ENCODE measurements at regions not wholly inside any gene's neighbourhood (a gene's known extent, or its start where the extent isn't known, plus 50 kb on each side); places are given as distances from the start of the nearest gene placed in this dataset.
"Not testable (repeated sequence)": the region's sequence is repeated elsewhere in the genome, so short reads cannot be mapped to it uniquely, and the experiment has no call there.

DNA sequence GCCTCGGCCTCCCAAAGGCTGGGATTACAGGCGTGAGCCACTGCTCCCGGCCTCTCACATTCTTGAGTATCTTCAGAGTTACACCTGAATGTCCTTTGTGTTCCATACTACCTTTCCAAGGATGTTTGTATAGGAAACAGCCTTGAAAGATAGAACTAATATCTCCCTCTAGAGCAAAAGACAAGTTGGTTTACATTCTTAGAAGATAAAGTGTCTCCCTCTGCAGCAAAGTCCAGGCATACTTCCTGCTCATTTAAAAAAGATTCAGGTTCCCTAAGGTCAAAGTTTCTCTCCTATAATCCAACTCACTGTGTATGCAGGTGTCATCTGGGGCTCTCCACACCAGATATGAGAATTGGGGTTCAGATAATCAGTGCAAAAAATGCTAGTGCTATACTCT is 224.4 kb downstream of the TPBG start:
- no peak for DNase-seq

DNA sequence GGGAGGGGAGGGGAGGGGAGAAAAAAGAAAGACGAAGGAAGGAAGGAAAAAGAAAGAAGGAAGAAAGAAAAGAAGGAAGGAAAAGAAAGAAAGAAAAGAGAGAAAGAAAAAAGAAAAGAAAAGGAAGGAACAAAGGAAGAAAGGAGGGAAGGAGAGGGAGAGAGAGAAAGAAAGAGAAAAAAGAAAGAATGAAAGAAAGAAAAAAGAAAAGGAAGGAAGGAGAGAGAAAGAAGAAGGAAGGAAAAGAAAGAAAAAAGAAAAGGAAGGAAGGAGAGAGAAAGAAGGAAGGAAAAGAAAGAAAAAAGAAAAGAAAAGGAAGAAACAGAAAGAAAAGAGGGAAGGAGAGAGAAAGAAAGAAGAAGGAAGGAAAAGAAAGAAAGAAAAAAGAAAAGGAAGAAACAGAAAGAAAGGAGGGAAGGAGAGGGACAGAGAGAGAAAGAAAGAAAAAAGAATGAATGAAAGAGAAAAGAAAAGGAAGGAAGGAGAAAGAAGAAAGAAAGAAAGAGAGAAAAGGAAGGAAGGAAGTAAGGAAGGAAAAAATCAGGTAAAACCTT is 225.3 kb downstream of the TPBG start:
- no peak for DNase-seq

DNA sequence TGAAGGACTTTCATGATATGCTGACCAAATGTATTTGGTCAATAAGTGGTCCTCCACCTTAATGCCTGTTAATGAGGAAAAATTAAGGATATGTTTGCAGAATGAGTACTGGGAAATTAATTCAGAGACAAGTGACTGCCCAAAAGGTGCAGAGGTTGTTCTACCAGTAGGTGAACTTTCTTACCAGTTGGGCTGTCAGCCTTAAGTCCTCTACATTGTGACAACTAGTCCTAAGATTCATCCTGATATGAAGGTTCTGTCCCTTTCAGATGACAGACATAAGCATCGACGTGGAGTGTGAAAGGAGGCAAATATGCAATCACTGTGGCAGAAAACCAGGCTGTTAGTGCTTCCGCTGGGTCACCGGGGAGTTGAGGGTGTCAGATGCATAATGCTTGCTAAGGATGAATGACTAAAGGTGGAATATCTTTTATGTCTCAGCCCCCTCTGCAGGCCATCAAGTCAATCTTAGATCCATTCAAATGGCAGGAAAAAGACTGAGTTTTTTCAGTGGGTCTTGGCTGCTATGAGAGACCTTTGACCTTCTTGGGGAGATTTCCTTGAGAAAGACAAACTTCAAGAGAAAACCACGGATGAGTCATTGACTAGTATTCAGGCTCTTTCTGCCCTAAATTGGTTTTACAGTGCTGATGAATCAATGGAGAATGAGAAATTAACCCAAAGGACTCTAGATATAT is 226.0 kb downstream of the TPBG start:
- no peak for DNase-seq

DNA sequence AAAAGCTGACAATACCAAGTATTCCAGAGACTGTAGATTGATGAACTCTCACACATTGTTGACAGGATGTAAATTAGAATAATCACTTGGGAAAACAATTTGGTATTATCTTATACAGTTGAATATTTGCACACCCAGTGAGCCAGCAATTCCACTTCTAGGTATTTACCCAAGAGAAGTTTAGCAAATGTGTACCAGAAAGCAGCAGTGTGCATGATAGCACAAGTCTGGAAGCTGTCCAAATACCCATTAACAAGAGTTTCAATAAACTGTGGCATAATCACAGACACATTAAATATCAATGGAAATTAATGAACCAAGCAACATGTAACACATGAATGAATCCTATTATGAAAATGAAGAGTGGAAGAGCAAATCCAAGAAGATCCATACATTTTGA is 233.6 kb downstream of the TPBG start:
- peak; percentile 95 for DNase-seq

GRCh38 chr6:82602776-82603175 is 239.2 kb downstream of the TPBG start:
- DNase-seq = no peak

GRCh38 chr6:82603871-82604270 is 240.3 kb downstream of the TPBG start:
- no peak for DNase-seq

- DNase-seq = no peak
Measured at GRCh38 chr6:82607998-82608725, 244.5 kb downstream of the TPBG start.

DNA sequence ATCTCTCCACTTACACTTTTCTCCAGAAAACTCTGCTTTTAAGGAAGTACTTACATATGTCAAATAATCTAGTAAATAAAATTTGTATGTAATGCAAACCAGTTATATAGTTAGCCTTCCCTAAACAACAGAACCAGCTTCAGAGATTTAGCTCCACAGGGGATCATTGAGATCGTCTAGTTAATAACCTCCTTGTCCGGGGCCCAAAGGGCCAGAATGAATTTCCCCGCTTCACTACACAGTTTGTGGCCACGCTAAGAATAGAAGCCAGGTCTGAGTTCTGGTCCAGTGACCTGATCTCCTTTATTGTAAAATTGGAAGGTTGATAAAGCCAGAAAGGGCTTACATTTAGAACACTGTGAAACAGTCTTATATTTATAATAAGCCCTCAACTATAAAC is 245.2 kb downstream of the TPBG start:
- peak; percentile 24 for DNase-seq

DNA sequence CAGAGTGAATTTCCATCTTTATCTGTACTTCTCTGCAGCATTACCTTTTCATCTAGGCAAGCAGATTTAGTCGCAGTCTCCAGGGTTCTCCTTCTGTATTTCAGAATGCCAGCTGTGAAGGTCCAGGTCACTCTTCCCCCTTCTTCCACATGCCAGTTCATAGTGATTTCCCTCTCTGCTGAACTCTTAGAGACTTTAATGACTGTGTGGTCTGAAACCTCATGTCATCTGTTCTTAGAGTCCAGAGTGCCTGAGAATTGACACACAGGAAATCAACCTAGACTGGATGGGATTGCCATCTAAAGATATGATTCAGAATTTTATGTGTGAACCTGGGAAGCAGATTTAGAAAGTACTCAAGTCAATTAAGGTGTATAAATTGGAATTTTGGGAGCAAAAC is 248.1 kb downstream of the TPBG start:
- DNase-seq = no peak

- no peak for DNase-seq
Measured at GRCh38 chr6:82612475-82613039, 248.9 kb downstream of the TPBG start.

DNA sequence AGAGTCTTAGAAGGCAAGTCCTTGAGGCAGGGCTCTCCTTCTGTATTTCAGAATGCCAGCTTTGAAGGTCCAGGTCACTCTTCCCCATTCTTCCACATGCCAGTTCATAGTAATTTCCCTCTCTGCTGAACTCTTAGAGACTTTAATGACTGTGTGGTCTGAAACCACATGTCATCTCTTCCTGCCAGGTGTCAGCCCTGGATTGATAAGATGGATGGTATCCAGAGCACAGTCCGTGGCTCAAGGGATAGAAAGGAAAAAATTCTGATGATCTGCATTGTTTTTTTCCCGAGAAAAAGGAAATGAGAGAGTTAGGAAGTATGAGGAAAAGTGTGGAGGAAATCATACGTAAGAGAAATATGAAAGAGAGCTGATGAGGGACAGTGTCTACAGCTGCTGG is 250.9 kb downstream of the TPBG start:
- DNase-seq = no peak

- no peak for DNase-seq
Measured at GRCh38 chr6:82616386-82617028, 252.9 kb downstream of the TPBG start.

DNA sequence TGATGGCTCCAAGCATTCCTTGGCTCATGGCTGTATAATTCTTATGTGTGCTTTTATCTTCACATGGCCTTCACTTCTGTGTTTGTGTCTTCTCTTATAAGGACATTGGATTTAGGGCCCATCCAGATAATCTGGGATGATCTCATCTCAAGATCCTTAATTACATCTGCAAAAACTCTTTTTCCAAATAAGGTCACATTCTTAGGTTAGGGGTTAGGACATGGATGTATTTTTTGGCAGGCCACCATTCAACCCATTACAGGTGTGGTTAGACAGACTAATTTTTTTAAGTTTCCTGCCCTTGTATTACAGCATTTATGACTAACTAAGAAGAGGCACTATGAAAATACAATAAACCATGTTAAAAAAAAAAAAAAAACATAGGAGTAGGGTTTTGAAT is 254.0 kb downstream of the TPBG start:
- DNase-seq = no peak

DNA sequence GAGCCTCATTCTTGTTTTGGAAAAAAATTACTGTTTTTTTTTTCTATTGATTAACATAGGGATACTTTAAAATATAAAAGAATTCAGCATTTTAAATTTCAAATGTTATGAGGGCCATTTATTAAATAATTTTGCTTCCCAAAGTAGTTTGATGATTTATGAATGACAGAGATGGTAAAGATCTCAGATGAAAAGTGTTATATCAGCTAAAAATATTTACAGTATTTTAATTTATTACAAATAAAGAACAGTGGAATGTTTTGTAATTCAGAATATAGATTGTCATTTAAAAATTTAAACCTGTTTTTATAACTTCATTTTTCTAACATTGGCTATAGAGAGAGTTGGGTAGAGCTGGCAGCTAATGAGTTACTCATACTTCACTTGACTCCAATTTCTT is 256.0 kb downstream of the TPBG start:
- no peak for DNase-seq

GRCh38 chr6:82622461-82622860 is 258.8 kb downstream of the TPBG start:
- no peak for DNase-seq

- no peak for DNase-seq
Measured at GRCh38 chr6:82624251-82624650, 260.6 kb downstream of the TPBG start.

DNA sequence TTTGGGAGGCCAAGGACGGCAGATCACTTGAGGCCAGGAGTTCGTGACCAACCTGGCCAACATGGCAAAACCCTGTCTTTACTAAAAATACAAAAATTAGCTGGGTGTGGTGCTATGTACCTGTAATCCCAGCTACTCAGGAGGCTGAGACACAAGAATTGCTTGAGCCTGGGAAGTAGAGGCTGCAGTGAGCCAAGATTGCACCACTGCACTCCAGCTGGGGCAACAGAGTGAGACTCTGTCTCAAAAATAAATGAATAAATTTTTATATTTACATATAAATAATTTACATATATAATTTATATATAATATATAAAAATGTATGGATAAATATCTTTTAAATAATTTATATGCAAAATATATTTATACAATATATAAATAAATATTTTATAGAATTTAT is 263.3 kb downstream of the TPBG start:
- DNase-seq = not testable (repeated sequence)

- no peak for DNase-seq
Measured at GRCh38 chr6:82629921-82630320, 266.3 kb downstream of the TPBG start.

DNA sequence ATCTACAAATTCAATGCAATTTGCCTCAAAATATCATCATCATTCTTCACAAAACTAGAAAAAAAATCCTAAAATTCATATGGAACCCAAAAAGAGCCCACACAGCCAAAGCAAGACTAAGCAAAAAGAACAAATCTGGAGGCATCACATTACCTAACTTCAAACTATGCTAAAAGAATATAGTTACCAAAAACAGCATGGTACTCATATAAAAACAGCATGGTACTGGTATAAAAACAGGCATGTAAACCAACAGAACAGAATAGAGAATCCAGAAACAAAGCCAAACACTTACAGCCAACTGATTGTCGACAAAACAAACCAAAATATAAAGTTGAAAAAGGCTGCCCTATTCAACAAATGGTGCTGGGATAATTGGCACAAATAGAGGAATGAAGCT is 278.1 kb downstream of the TPBG start:
- DNase-seq = no peak

- DNase-seq = no peak
Measured at GRCh38 chr6:82645536-82646230, 282.1 kb downstream of the TPBG start.

GRCh38 chr6:82646231-82646615 is 282.6 kb downstream of the TPBG start:
- DNase-seq = no peak

- no peak for DNase-seq
Measured at GRCh38 chr6:82651845-82652335, 288.3 kb downstream of the TPBG start.

DNA sequence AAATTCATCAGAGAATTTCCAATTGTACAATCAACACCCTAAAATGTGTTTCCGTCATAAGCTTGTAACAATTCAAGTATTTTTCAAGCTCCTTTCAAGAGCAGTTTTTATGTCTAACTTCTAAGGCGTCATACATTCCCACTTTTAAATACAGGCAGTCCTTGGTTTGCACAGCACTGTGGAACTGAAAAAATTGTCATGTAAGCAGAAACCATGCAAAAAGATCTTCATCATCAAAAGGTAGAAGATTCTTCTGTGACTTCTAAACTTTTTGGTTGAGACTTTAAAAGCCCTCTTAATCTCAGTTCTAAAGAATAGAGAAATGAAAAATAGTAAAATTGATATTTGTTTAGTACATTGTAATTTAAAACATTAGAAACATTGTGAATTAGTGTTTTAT is 315.6 kb downstream of the TPBG start:
- no peak for DNase-seq

Data from DMS79 treated with DMSO at 0.1 percent for 48 hours (cell line).